ENCODE measurements at regions not wholly inside any gene's neighbourhood (a gene's known extent, or its start where the extent isn't known, plus 50 kb on each side); places are given as distances from the start of the nearest gene placed in this dataset.

DNA sequence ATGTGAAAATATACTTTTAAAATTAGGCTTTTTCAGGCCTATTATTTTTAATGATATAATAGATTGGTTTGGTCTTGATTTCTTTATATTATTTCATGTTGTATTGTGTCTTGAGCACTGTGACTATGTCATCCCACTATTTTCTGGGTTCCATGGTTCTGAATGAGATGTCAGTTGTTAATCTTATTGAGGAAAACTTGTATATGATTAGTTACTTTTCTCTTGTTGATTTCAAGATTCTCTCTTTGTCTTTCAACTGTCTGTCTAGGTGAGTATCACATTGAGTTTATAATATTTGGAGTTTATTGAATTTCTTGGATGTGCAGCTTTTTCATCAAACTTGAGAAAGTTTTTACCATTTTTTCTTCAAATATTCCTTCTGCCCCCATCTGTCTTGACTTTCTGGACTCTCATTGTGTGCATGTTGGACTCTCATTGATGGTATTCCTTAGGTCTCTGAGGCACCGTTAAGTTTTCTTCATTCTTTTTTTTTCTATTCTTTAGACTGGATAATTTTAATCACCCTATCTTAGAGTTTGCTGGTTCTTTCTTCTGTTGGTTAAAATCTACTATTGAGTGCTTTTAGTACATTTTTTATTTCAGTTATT lies 175.8 kb downstream of the TMEM167A start:
- Histone ChIP-seq H3K9ac (ENCODE audit: low read depth, low read length, poor library complexity, severe bottlenecking) (no peak overlapping the region), H3K79me2 (ENCODE audit: insufficient read depth, low read length) (no peaks in the 10 kb centered on the region), H3K9me3 (ENCODE audit: insufficient read depth, low read depth, low read length) (0 out of 2 replicates have a peak, but pooled peaks cover 5% of the 10 kb centered on the region), H3K4me1 (ENCODE audit: insufficient read depth, low read length, poor library complexity, severe bottlenecking) (peaks cover 8% of the 10 kb centered on the region), H3K4me3 (ENCODE audit: low read length, poor library complexity, severe bottlenecking) (no peak overlapping the region), H3K9me2 (replicated peaks; ENCODE audit: low read depth, low read length) (no peaks in the 10 kb centered on the region), H3F3A (ENCODE audit: low read depth) (no peaks in the 10 kb centered on the region), H2AFZ (ENCODE audit: low read length) (no peak overlapping the region), H3K4me2 (ENCODE audit: low read depth, low read length, poor library complexity, severe bottlenecking) (no peak overlapping the region), H3K36me3 (ENCODE audit: insufficient read depth, low read length) (no peaks in the 10 kb centered on the region), H4K20me1 (ENCODE audit: insufficient read depth, low read length, poor library complexity, severe bottlenecking) (no peaks in the 10 kb centered on the region), H3K27me3 (ENCODE audit: insufficient read depth, low read length, poor library complexity, severe bottlenecking) (no peaks in the 10 kb centered on the region)
- TF ChIP-seq, protein P1, sequence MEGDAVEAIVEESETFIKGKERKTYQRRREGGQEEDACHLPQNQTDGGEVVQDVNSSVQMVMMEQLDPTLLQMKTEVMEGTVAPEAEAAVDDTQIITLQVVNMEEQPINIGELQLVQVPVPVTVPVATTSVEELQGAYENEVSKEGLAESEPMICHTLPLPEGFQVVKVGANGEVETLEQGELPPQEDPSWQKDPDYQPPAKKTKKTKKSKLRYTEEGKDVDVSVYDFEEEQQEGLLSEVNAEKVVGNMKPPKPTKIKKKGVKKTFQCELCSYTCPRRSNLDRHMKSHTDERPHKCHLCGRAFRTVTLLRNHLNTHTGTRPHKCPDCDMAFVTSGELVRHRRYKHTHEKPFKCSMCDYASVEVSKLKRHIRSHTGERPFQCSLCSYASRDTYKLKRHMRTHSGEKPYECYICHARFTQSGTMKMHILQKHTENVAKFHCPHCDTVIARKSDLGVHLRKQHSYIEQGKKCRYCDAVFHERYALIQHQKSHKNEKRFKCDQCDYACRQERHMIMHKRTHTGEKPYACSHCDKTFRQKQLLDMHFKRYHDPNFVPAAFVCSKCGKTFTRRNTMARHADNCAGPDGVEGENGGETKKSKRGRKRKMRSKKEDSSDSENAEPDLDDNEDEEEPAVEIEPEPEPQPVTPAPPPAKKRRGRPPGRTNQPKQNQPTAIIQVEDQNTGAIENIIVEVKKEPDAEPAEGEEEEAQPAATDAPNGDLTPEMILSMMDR (conservative IDR thresholded peaks at IDR 0.05; ENCODE audit: low read length) = no peak
- no peak for TF ChIP-seq EZH2phosphoT487 (IDR thresholded peaks at IDR 0.05; ENCODE audit: borderline replicate concordance)

DNA sequence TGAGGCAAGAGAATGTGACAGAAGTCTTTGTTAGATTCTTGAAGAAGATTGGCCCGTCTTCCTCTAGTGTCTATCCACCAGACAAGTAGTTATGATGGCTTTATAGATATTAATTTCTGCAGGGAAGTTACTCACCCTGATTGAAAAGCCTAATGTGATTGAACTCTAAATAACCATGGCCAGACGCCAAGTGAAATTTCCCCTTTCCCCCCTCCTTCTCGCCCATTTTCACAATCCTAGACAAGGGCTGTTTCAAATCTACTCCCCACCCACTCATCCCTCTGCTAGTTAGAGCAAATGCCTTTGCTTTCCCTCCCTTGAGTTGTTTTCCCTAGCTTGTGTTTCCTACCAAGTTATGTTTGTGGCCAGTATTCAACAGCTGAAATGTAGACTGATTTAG lies 182.5 kb downstream of the TMEM167A start:
- Histone ChIP-seq H4K20me1 (ENCODE audit: insufficient read depth, low read length, poor library complexity, severe bottlenecking) (no peaks in the 10 kb centered on the region), H3K9me2 (replicated peaks; ENCODE audit: low read depth, low read length) (no peaks in the 10 kb centered on the region), H3F3A (ENCODE audit: low read depth) (no peaks in the 10 kb centered on the region), H3K79me2 (ENCODE audit: insufficient read depth, low read length) (no peaks in the 10 kb centered on the region), H2AFZ (ENCODE audit: low read length) (no peak overlapping the region), H3K27me3 (ENCODE audit: insufficient read depth, low read length, poor library complexity, severe bottlenecking) (no peaks in the 10 kb centered on the region), H3K4me3 (ENCODE audit: low read length, poor library complexity, severe bottlenecking) (no peak overlapping the region), H3K4me1 (ENCODE audit: insufficient read depth, low read length, poor library complexity, severe bottlenecking) (no peaks in the 10 kb centered on the region), H3K36me3 (ENCODE audit: insufficient read depth, low read length) (no peaks in the 10 kb centered on the region), H3K9me3 (ENCODE audit: insufficient read depth, low read depth, low read length) (no peaks in the 10 kb centered on the region), H3K9ac (ENCODE audit: low read depth, low read length, poor library complexity, severe bottlenecking) (no peak overlapping the region), H3K4me2 (ENCODE audit: low read depth, low read length, poor library complexity, severe bottlenecking) (no peak overlapping the region)
- TF ChIP-seq, protein P1 (conservative IDR thresholded peaks at IDR 0.05; ENCODE audit: low read length) = no peak
- no peak for TF ChIP-seq EZH2phosphoT487 (IDR thresholded peaks at IDR 0.05; ENCODE audit: borderline replicate concordance)

DNA sequence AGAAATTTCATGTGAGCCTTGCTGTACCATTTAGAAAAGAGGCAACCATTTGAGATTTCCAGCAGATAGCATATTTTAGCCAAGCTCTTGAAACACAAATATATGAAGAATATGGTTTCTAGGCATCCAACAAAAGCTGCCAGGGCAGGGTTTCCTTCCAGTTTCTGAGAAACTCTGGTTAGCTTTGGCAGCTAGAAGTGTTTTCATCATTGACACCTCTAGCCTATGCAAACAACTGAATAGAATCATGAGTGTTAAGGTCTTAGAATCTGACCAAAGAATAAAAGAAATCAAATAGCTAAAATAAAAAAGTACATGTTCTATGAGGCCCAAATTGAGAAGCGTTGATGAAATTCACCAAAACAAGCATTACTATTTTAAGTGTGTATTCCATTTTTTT lies 188.1 kb downstream of the TMEM167A start:
- TF ChIP-seq, protein P1 (conservative IDR thresholded peaks at IDR 0.05; ENCODE audit: low read length) = no peak
- TF ChIP-seq EZH2phosphoT487 (IDR thresholded peaks at IDR 0.05; ENCODE audit: borderline replicate concordance) = no peak

More for the DNA sequence above, 188.1 kb downstream of the TMEM167A start:
- Histone ChIP-seq H3K4me1 (ENCODE audit: insufficient read depth, low read length, poor library complexity, severe bottlenecking) (peaks cover 22% of the 10 kb centered on the region), H3K9ac (ENCODE audit: low read depth, low read length, poor library complexity, severe bottlenecking) (no peak overlapping the region), H3K79me2 (ENCODE audit: insufficient read depth, low read length) (no peaks in the 10 kb centered on the region), H2AFZ (ENCODE audit: low read length) (no peak overlapping the region), H3K9me2 (replicated peaks; ENCODE audit: low read depth, low read length) (no peaks in the 10 kb centered on the region), H3K36me3 (ENCODE audit: insufficient read depth, low read length) (no peaks in the 10 kb centered on the region), H3K4me3 (ENCODE audit: low read length, poor library complexity, severe bottlenecking) (no peak overlapping the region), H3K4me2 (ENCODE audit: low read depth, low read length, poor library complexity, severe bottlenecking) (no peak overlapping the region), H3K9me3 (ENCODE audit: insufficient read depth, low read depth, low read length) (no peaks in the 10 kb centered on the region), H4K20me1 (ENCODE audit: insufficient read depth, low read length, poor library complexity, severe bottlenecking) (no peaks in the 10 kb centered on the region), H3F3A (ENCODE audit: low read depth) (no peaks in the 10 kb centered on the region), H3K27me3 (ENCODE audit: insufficient read depth, low read length, poor library complexity, severe bottlenecking) (no peaks in the 10 kb centered on the region)

Data from Loucy (cell line).